GM12878 (cell line): ENCODE measurements at regions not wholly inside any gene's neighbourhood (a gene's known extent, or its start where the extent isn't known, plus 50 kb on each side); places are given as distances from the start of the nearest gene placed in this dataset.

Experiments used
- ATAC-seq: fragments of 200-7000 bp; cut with Tn5 transposase; 3 replicates; pipeline ENCODE4 v1.9.1; 2020; ENCODE audit warnings: mild to moderate bottlenecking, moderate library complexity
- BruUV-seq: library from RNA; stranded (reverse); fragments of 400-500 nt; replicated peaks from 2 replicates; lab custom pipeline; 2021; lab: Mats Ljungman, UMichigan
- CTCF ChIA-PET: fragments of 300-600 bp; sonication (Branson Sonifier 250); formaldehyde crosslinking; extraction: SDS; loops from one replicate; lab custom pipeline; 2021; ENCODE audit warnings: inconsistent platforms; lab: Yijun Ruan, JAX
- POLR2A ChIA-PET: fragments of 350-600 bp; formaldehyde crosslinking; extraction: SDS; loops from one replicate; lab custom pipeline; 2021; ENCODE audit warnings: inconsistent platforms; lab: Charles Lee
- RAD21 ChIA-PET: fragments of 300-600 bp; sonication (Branson Sonifier 250); formaldehyde crosslinking; loops from one replicate; lab custom pipeline; 2023; ENCODE audit warnings: antibody characterized with exemption; ENCODE audit not compliant: unreplicated experiment; lab: Charles Lee
- SMC1A ChIA-PET: fragments of 300-600 bp; sonication (Branson Sonifier 250); formaldehyde crosslinking; loops from one replicate; lab custom pipeline; 2023; ENCODE audit not compliant: unreplicated experiment, uncharacterized antibody; lab: Charles Lee
- DNase-seq: peaks from one replicate; pipeline ENCODE4 v3.0.0-alpha.2; 2011; ENCODE audit warnings: low read depth, low spot score
- FAIRE-seq: peaks from 3 replicates; lab custom pipeline; 2011; peaks lifted over from hg19 to GRCh38; lab: Jason Lieb, UNC
- H2AFZ ChIP-seq: 2 replicates; pipeline ENCODE4 v1.6.0; 2011; ENCODE audit warnings: low read depth, low read length, control low read depth; ENCODE audit not compliant: control insufficient read depth
- H3K27ac ChIP-seq: 2 replicates; pipeline ENCODE4 v1.5.1; 2011; ENCODE audit warnings: control low read depth; ENCODE audit not compliant: control insufficient read depth, insufficient read depth
- H3K27me3 ChIP-seq, 2 experiments: replicated peaks in 1 of 2; 2 replicates each; pipeline versions ENCODE4 v1.6.0 to v1.6.1; 2011; ENCODE audit warnings: low read length in 1 of 2; ENCODE audit not compliant: control insufficient read depth in 2 of 2, insufficient read depth in 2 of 2
- H3K36me3 ChIP-seq, 2 experiments: 2 replicates each; pipeline ENCODE4 v1.5.1; 2011; ENCODE audit warnings: low read length in 1 of 2; ENCODE audit not compliant: control insufficient read depth in 2 of 2, insufficient read depth in 2 of 2
- H3K4me1 ChIP-seq: 2 replicates; pipeline ENCODE4 v1.6.1; 2011; ENCODE audit warnings: mild to moderate bottlenecking, low read length, moderate library complexity, mixed read lengths; ENCODE audit not compliant: control insufficient read depth, insufficient read depth
- H3K4me2 ChIP-seq: 2 replicates; pipeline ENCODE4 v1.6.0; 2011; ENCODE audit warnings: control low read depth; ENCODE audit not compliant: control insufficient read depth, insufficient read depth
- H3K4me3 ChIP-seq: fragments of 200-600 bp; sonication (generic); 2 replicates; pipeline ENCODE4 v1.5.1; 2016
- H3K79me2 ChIP-seq: 2 replicates; pipeline ENCODE4 v1.6.0; 2011; ENCODE audit warnings: low read length; ENCODE audit not compliant: control insufficient read depth, insufficient read depth
- H3K9ac ChIP-seq: 2 replicates; pipeline ENCODE4 v1.8.0; 2011; ENCODE audit warnings: low read length, control low read depth, mixed read lengths; ENCODE audit not compliant: control insufficient read depth, insufficient read depth
- H3K9me3 ChIP-seq: replicated peaks from 3 replicates; pipeline ENCODE4 v1.5.1; 2011; ENCODE audit warnings: mild to moderate bottlenecking, low read length; ENCODE audit not compliant: control insufficient read depth, insufficient read depth
- H4K20me1 ChIP-seq: 2 replicates; pipeline ENCODE4 v1.6.0; 2011; ENCODE audit not compliant: control insufficient read depth, insufficient read depth
- JUND ChIP-seq: IDR thresholded peaks from 2 replicates; pipeline ENCODE4 v1.6.1; 2012; ENCODE audit warnings: low read depth, mild to moderate bottlenecking, low read length, improper control_type of control experiment, moderate library complexity
- MEF2A ChIP-seq: IDR thresholded peaks from 2 replicates; pipeline ENCODE4 v1.6.1; 2011; ENCODE audit warnings: low read depth, mild to moderate bottlenecking, low read length, moderate library complexity; ENCODE audit not compliant: insufficient read depth
- NR2F1 ChIP-seq: fragments of 450-650 bp; conservative IDR thresholded peaks from 2 replicates; pipeline ENCODE4 v1.6.1; 2017; ENCODE audit warnings: mild to moderate bottlenecking
- STAT3 ChIP-seq: IDR thresholded peaks from 2 replicates; pipeline ENCODE4 v1.6.1; 2011; ENCODE audit warnings: low read depth, low read length, improper control_type of control experiment
- TCF7 ChIP-seq: IDR thresholded peaks from 2 replicates; pipeline ENCODE4 v1.6.1; 2014; ENCODE audit warnings: antibody characterized with exemption, borderline replicate concordance
- ZZZ3 ChIP-seq: IDR thresholded peaks from 2 replicates; pipeline ENCODE4 v1.6.1; 2011; ENCODE audit warnings: low read depth; ENCODE audit not compliant: control insufficient read depth, insufficient read length
- whole genome bisulfite sequencing: methylation state at CpG from one replicate; pipeline ENCODE4 v1.1.6; 2016; ENCODE audit warnings: low lambda C conversion rate; ENCODE audit not compliant: insufficient replicate concordance, insufficient coverage; ENCODE audit errors: missing lambda C conversion rate; 5-methylcytosine and 5-hydroxymethylcytosine counted together
- in situ Hi-C: fragments of 300-500 bp; cut with MboI; formaldehyde crosslinking; loops from 9 replicates; pipeline ENCODE4 v1.14.3; 2018; ENCODE audit warnings: mixed read lengths
- intact Hi-C: fragments of 100-400 bp; cut with micrococcal nuclease; formaldehyde crosslinking; loops from one replicate; pipeline ENCODE4 v1.14.2; 2022; ENCODE audit not compliant: unreplicated experiment
- TF ChIP-seq, protein P1 (sequence below): IDR thresholded peaks from 2 replicates; pipeline ENCODE4 v1.6.1; 2011; ENCODE audit warnings: low read depth, mild to moderate bottlenecking, low read length, moderate library complexity, borderline replicate concordance; ENCODE audit errors: extremely low read depth
- TF ChIP-seq, protein P2 (sequence below): IDR thresholded peaks from 2 replicates; pipeline ENCODE4 v1.6.1; 2011; ENCODE audit warnings: borderline replicate concordance, low read depth, mild to moderate bottlenecking, moderate library complexity, mixed read lengths, low read length; ENCODE audit not compliant: insufficient read depth; ENCODE audit errors: extremely low read length
- TF ChIP-seq, protein P3 (sequence below): fragments of 450-650 bp; IDR thresholded peaks from 2 replicates; pipeline ENCODE4 v1.6.1; 2017; ENCODE audit warnings: mild to moderate bottlenecking, moderate library complexity

DNA sequence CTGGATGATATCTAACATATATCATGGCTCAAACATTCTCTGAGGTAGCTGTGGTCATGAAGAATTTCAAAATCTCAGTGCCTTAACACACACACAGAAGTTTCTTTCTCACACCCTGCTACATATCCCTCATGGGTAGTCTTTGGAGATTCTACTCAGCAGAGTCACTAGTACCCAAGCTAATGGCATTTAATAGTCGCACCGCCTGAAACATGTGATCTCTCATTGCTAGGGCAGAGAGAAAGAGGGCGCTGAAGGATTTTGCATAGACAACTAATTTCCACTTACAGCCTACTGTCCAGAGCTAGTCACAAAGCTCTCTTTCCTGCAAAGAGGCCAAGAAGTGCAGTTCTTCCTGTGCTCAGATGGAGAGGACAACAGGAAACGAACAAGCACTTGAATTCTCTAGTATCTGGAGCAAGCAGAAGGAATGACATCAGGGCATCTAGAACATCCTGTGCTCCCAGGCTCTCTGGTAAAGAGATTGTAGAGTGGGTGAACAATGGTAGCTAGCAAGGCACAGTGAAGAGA is 183.4 kb upstream of the PTBP2 start:
- H3K36me3 ChIP-seq = no peaks in the 10 kb centered on the region
- DNase-seq = no peak
- no peak for ATAC-seq
- ChIA-PET POLR2A (no interaction called here), CTCF (no interaction called here), RAD21 (no interaction called here), SMC1A (interaction anchor here (0.9 kb wide), 1 partner anchor 50 kb away, joined by 4 read pairs; no protein-coding TSS in a partner anchor)
- no peak overlapping the region for H3K4me3 ChIP-seq
- H3K4me1 ChIP-seq = no peaks in the 10 kb centered on the region
- no peaks in the 10 kb centered on the region for H3K9me3 ChIP-seq
- intact Hi-C loops (no loop called here), in situ Hi-C loops (no loop called here)
- 55% methylated on average over 4 of the region's 4 CpGs for WGBS
- TF ChIP-seq TCF7 (no peak), ZZZ3 (no peak)
- H3K27ac ChIP-seq = no peak overlapping the region
- FAIRE-seq = no peak
- no peak overlapping the region for H3K9ac ChIP-seq
- no peak overlapping the region for H3K4me2 ChIP-seq
- H4K20me1 ChIP-seq = no peaks in the 10 kb centered on the region
- no TSS peak for BruUV-seq
- H3K27me3 ChIP-seq = no peaks in the 10 kb centered on the region
- H2AFZ ChIP-seq = no peak overlapping the region
- no peaks in the 10 kb centered on the region for H3K79me2 ChIP-seq

DNA sequence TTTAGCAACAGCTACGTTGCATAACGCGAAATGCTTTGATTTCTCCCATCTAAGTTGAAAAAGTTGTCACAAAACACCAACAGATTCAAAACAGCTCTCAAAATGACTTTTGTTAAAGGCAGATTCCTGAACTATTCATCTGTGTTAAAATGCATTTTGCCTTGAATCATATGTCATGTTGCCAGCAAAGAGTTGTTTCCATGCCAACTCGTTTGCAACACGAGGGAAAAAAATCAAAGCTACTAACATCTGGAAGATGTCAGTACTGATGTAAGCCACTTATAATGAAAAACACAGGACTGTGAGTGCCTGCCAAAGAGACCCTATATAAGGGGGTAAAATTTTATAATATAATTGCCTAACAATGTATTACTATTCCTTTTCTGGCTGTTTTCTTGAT is 182.7 kb upstream of the PTBP2 start:
- in situ Hi-C loops = no loop called here
- intact Hi-C loops = no loop called here
- WGBS = 32% methylated on average over 5 of the region's 5 CpGs
- POLR2A ChIA-PET = no interaction called here
- H4K20me1 ChIP-seq = no peaks in the 10 kb centered on the region
- no peaks in the 10 kb centered on the region for H3K27me3 ChIP-seq
- H3K79me2 ChIP-seq = no peaks in the 10 kb centered on the region
- no peak overlapping the region for H2AFZ ChIP-seq
- TF ChIP-seq JUND (no peak), NR2F1 (no peak), STAT3 (no peak), MEF2A (no peak)
- TF ChIP-seq, protein P1, sequence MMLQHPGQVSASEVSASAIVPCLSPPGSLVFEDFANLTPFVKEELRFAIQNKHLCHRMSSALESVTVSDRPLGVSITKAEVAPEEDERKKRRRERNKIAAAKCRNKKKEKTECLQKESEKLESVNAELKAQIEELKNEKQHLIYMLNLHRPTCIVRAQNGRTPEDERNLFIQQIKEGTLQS = no peak
- TF ChIP-seq, protein P2, sequence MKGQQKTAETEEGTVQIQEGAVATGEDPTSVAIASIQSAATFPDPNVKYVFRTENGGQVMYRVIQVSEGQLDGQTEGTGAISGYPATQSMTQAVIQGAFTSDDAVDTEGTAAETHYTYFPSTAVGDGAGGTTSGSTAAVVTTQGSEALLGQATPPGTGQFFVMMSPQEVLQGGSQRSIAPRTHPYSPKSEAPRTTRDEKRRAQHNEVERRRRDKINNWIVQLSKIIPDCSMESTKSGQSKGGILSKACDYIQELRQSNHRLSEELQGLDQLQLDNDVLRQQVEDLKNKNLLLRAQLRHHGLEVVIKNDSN = no peak
- TF ChIP-seq, protein P3, sequence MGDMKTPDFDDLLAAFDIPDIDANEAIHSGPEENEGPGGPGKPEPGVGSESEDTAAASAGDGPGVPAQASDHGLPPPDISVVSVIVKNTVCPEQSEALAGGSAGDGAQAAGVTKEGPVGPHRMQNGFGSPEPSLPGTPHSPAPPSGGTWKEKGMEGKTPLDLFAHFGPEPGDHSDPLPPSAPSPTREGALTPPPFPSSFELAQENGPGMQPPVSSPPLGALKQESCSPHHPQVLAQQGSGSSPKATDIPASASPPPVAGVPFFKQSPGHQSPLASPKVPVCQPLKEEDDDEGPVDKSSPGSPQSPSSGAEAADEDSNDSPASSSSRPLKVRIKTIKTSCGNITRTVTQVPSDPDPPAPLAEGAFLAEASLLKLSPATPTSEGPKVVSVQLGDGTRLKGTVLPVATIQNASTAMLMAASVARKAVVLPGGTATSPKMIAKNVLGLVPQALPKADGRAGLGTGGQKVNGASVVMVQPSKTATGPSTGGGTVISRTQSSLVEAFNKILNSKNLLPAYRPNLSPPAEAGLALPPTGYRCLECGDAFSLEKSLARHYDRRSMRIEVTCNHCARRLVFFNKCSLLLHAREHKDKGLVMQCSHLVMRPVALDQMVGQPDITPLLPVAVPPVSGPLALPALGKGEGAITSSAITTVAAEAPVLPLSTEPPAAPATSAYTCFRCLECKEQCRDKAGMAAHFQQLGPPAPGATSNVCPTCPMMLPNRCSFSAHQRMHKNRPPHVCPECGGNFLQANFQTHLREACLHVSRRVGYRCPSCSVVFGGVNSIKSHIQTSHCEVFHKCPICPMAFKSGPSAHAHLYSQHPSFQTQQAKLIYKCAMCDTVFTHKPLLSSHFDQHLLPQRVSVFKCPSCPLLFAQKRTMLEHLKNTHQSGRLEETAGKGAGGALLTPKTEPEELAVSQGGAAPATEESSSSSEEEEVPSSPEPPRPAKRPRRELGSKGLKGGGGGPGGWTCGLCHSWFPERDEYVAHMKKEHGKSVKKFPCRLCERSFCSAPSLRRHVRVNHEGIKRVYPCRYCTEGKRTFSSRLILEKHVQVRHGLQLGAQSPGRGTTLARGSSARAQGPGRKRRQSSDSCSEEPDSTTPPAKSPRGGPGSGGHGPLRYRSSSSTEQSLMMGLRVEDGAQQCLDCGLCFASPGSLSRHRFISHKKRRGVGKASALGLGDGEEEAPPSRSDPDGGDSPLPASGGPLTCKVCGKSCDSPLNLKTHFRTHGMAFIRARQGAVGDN = no peak
- no peak overlapping the region for H3K9ac ChIP-seq
- no peak overlapping the region for H3K27ac ChIP-seq
- DNase-seq (no peak), ATAC-seq (no peak), FAIRE-seq (no peak)
- H3K9me3 ChIP-seq = no peaks in the 10 kb centered on the region
- RAD21 ChIA-PET = no interaction called here
- no peak overlapping the region for H3K4me2 ChIP-seq
- H3K4me1 ChIP-seq = no peaks in the 10 kb centered on the region
- CTCF ChIA-PET = no interaction called here
- H3K4me3 ChIP-seq = no peak overlapping the region
- H3K36me3 ChIP-seq = no peaks in the 10 kb centered on the region
- BruUV-seq = no TSS peak
- SMC1A ChIA-PET = interaction anchor here (0.9 kb wide), 1 partner anchor 50 kb away, joined by 4 read pairs; no protein-coding TSS in a partner anchor
